ENCODE measurements at regions not wholly inside any gene's neighbourhood (a gene's known extent, or its start where the extent isn't known, plus 50 kb on each side); places are given as distances from the start of the nearest gene placed in this dataset.

- TF ChIP-seq L3MBTL2 (conservative IDR thresholded peaks at IDR 0.05) (no peak), SP1 (IDR thresholded peaks at IDR 0.05) (no peak), BHLHE40 (IDR thresholded peaks at IDR 0.05; ENCODE audit: borderline replicate concordance) (no peak), SUZ12 (IDR thresholded peaks at IDR 0.05) (no peak), FOXK2 (IDR thresholded peaks at IDR 0.05) (no peak), LEF1 (IDR thresholded peaks at IDR 0.05; ENCODE audit: borderline replicate concordance) (no peak), TARDBP (IDR thresholded peaks at IDR 0.05) (no peak), FOXM1 (IDR thresholded peaks at IDR 0.05; ENCODE audit: borderline replicate concordance) (no peak), ARNT (IDR thresholded peaks at IDR 0.05) (no peak)
Observed at GRCh38 chr18:71194438-71194837, 905.6 kb downstream of the SOCS6 start.
